GM18507 (cell line): ENCODE measurements at regions not wholly inside any gene's neighbourhood (a gene's known extent, or its start where the extent isn't known, plus 50 kb on each side); places are given as distances from the start of the nearest gene placed in this dataset.

Source experiments
- DNase-seq: peaks from one replicate; pipeline ENCODE4 v3.0.0; 2011; ENCODE audit warnings: low read depth; ENCODE audit not compliant: insufficient read length; ENCODE audit errors: extremely low spot score
- FAIRE-seq: peaks from 2 replicates; lab custom pipeline; 2011; peaks lifted over from hg19 to GRCh38; lab: Jason Lieb, UNC

GRCh38 chr13:104715111-104715510 is 1648.9 kb upstream of the SLC10A2 start:
- no peak for DNase-seq
- no peak for FAIRE-seq

GRCh38 chr13:104705031-104705750 is 1639.0 kb upstream of the SLC10A2 start:
- DNase-seq (no peak), FAIRE-seq (no peak)

GRCh38 chr13:104701591-104701990 is 1635.4 kb upstream of the SLC10A2 start:
- no peak for FAIRE-seq
- no peak for DNase-seq

GRCh38 chr13:104694397-104694796 is 1628.2 kb upstream of the SLC10A2 start:
- FAIRE-seq (no peak), DNase-seq (no peak)

DNA sequence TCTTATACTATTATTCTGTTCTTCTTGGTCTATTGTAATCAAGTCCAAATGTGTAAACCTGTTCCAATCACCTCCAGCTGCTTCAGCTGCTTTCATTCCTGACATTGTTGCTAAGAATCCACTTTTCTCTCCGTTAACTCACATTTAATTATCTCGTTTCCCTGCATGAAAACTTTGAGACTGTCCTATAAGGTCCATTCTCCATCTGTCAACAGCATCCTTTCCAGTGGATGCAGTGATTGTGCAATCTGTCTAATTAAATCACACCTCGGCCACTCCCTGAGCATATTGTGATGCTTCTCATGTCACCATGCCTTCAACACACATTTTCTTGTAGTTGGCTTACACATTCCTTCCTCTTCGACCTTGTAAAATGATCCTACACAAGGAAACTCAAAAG is 1626.9 kb upstream of the SLC10A2 start:
- no peak for DNase-seq
- no peak for FAIRE-seq

- no peak for FAIRE-seq
These were observed 1625.7 kb upstream of the SLC10A2 start for GRCh38 chr13:104691767-104692467.

GRCh38 chr13:104686484-104686883 is 1620.3 kb upstream of the SLC10A2 start:
- FAIRE-seq, result no peak
- no peak for DNase-seq

More at GRCh38 chr13:104691767-104692467, 1625.7 kb upstream of the SLC10A2 start:
- no peak for DNase-seq

GRCh38 chr13:104683789-104684188 is 1617.6 kb upstream of the SLC10A2 start:
- FAIRE-seq (no peak), DNase-seq (no peak)

- DNase-seq (no peak), FAIRE-seq (no peak)
These were observed 1611.9 kb upstream of the SLC10A2 start for GRCh38 chr13:104678161-104678560.

GRCh38 chr13:104671901-104672300 is 1605.7 kb upstream of the SLC10A2 start:
- FAIRE-seq, result no peak

GRCh38 chr13:104657196-104657595 is 1591.0 kb upstream of the SLC10A2 start:
- FAIRE-seq, result no peak

More at GRCh38 chr13:104671901-104672300, 1605.7 kb upstream of the SLC10A2 start:
- no peak for DNase-seq

DNA sequence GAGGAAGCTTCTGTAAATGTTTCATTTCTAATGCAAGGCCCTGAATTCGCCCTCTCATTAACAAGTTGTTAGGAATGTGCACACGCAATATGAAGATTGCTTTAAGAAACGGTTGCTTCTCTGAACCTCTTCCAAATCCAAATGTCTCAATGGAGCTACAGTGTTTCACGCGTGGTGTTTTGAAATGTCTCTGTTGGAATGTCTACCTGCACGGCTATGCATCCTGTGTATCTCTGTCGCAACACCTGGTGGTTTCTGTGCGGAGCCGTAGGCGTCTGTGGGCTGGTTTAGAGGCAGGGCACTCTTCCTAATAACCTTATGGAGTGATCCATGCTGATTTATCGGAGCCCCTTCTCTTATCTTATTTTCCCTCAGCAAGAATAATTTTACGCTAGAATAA is 1584.2 kb upstream of the SLC10A2 start:
- DNase-seq, result no peak
- no peak for FAIRE-seq

More at GRCh38 chr13:104657196-104657595, 1591.0 kb upstream of the SLC10A2 start:
- no peak for DNase-seq

- FAIRE-seq, result no peak
These were observed 1582.1 kb upstream of the SLC10A2 start for GRCh38 chr13:104648291-104648690.

DNA sequence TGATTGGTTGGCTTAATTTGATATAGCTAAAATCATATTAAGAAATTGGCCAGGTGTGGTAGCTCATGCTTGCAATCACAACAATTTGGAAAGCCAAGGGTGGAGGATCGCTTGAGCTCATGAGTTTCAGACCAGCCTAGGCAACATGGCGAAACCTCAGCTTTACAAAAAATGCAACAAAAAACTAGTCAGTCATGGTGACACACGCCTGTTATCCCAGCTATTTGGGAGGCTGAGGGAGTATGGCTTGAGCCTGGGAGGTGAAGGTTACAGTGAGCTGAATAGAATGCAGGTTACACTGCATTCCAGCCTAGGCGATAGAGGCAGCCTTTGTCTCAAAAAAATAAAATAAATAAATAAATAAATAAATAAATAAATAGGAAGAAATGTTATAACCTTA is 1579.6 kb upstream of the SLC10A2 start:
- no peak for FAIRE-seq

More at GRCh38 chr13:104648291-104648690, 1582.1 kb upstream of the SLC10A2 start:
- DNase-seq, result no peak

DNA sequence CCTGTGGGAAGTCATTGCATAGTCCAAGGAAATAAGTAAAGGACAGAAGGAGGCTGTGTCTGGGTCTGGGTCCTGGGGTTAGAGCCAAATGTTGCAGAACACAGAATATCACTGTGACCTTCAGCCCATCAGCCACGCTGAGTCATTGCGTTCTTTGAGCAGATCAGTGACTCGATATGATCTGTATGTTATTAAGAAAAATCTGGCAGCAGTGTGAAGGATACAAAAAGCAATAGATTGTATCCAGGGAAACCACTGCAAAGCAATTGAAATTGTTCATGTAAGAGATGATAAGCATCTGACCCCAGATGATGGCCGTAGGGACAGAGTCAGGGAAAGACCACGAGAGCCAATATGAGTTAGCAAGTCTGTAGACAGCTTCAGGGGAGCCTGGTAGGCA is 1575.1 kb upstream of the SLC10A2 start:
- no peak for FAIRE-seq
- DNase-seq, result no peak

More for the DNA sequence above, 1579.6 kb upstream of the SLC10A2 start:
- DNase-seq, result no peak

- no peak for FAIRE-seq
- no peak for DNase-seq
These were observed 1569.7 kb upstream of the SLC10A2 start for GRCh38 chr13:104635879-104636278.

DNA sequence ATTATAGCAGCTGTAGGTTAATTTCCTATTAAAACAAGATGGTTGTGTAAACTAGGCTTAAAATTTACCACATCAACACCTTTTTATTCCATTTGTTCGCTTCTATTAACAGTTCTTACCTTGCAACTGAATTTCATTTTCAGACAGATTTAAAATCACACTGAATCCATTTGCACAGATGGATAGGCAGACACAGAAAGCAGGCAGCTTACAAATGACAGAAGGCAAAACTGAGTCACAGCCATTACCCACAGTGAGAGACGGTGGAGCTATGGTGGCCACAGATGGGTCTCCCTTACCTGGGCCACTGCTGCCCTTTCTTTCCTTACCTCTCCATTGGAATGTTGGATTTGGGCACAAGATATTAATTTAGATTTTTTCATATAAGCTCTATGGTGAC is 1567.8 kb upstream of the SLC10A2 start:
- FAIRE-seq, result no peak
- DNase-seq, result no peak

GRCh38 chr13:104632736-104633135 is 1566.5 kb upstream of the SLC10A2 start:
- FAIRE-seq, result no peak
- no peak for DNase-seq

DNA sequence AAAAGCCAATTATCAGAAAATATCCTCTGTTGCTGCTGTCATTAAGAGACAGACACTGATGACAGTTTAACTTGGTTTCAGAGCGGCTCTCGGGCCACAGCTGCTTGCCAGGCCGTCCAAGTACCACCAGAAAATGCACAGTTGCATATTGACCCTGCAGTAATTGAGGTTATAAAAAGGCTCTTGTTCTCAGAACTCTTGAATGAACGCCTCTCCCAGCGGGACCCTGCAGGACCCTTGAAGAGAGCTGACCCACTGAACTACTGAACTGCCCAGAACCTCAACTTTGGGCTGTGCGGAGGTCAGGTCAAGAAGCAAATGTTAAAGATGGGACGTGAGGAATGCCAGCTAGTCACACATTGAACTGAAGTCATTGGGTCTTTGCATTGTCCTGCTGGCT is 1559.0 kb upstream of the SLC10A2 start:
- DNase-seq (no peak), FAIRE-seq (no peak)

- DNase-seq (no peak), FAIRE-seq (no peak)
These were observed 1550.8 kb upstream of the SLC10A2 start for GRCh38 chr13:104616990-104617389.
